ENCODE measurements at regions not wholly inside any gene's neighbourhood (a gene's known extent, or its start where the extent isn't known, plus 50 kb on each side); places are given as distances from the start of the nearest gene placed in this dataset.

DNA sequence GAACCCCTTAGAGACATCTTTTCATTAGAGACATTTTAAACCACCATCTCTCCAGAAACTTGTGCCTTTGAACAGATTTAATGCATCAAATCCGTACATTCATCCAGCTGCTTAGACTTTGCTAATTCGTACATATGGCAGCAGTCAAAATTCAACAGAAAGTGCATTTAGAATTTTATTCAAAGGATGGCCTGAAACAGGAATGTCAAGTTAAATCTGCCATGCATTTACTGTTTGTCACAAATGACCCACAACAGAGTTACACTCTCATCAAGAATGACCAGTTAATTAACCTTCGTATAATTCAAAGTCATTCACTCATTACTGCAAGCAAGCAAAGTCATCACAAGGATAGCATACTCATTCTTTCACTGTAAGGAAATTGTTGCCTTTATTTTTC lies 284.3 kb downstream of the SLC7A11 start:
- TF ChIP-seq, protein P1, sequence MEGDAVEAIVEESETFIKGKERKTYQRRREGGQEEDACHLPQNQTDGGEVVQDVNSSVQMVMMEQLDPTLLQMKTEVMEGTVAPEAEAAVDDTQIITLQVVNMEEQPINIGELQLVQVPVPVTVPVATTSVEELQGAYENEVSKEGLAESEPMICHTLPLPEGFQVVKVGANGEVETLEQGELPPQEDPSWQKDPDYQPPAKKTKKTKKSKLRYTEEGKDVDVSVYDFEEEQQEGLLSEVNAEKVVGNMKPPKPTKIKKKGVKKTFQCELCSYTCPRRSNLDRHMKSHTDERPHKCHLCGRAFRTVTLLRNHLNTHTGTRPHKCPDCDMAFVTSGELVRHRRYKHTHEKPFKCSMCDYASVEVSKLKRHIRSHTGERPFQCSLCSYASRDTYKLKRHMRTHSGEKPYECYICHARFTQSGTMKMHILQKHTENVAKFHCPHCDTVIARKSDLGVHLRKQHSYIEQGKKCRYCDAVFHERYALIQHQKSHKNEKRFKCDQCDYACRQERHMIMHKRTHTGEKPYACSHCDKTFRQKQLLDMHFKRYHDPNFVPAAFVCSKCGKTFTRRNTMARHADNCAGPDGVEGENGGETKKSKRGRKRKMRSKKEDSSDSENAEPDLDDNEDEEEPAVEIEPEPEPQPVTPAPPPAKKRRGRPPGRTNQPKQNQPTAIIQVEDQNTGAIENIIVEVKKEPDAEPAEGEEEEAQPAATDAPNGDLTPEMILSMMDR (IDR thresholded peaks at IDR 0.05; ENCODE audit: low read depth, low read length, missing input control) = no peak
- TF ChIP-seq FOXA1 (IDR thresholded peaks at IDR 0.05) (no peak), TAF1 (conservative IDR thresholded peaks at IDR 0.05) (no peak), GABPA (IDR thresholded peaks at IDR 0.05 in 1 of 2, conservative IDR thresholded peaks at IDR 0.05 in 1 of 2) (no peak), YY1 (IDR thresholded peaks at IDR 0.05) (no peak), REST (IDR thresholded peaks at IDR 0.05) (no peak), RAD21 (IDR thresholded peaks at IDR 0.05) (no peak), SP1 (IDR thresholded peaks at IDR 0.05) (no peak), JUND (IDR thresholded peaks at IDR 0.05) (no peak), EGR1 (IDR thresholded peaks at IDR 0.05; ENCODE audit: low read depth in 2 of 2) (no peak)
- TF ChIP-seq, protein P2, sequence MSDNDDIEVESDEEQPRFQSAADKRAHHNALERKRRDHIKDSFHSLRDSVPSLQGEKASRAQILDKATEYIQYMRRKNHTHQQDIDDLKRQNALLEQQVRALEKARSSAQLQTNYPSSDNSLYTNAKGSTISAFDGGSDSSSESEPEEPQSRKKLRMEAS (IDR thresholded peaks at IDR 0.05) = no peak
- TF ChIP-seq, protein P3, sequence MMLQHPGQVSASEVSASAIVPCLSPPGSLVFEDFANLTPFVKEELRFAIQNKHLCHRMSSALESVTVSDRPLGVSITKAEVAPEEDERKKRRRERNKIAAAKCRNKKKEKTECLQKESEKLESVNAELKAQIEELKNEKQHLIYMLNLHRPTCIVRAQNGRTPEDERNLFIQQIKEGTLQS (IDR thresholded peaks at IDR 0.05) = no peak
- TF ChIP-seq, protein P4, sequence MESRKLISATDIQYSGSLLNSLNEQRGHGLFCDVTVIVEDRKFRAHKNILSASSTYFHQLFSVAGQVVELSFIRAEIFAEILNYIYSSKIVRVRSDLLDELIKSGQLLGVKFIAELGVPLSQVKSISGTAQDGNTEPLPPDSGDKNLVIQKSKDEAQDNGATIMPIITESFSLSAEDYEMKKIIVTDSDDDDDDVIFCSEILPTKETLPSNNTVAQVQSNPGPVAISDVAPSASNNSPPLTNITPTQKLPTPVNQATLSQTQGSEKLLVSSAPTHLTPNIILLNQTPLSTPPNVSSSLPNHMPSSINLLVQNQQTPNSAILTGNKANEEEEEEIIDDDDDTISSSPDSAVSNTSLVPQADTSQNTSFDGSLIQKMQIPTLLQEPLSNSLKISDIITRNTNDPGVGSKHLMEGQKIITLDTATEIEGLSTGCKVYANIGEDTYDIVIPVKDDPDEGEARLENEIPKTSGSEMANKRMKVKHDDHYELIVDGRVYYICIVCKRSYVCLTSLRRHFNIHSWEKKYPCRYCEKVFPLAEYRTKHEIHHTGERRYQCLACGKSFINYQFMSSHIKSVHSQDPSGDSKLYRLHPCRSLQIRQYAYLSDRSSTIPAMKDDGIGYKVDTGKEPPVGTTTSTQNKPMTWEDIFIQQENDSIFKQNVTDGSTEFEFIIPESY (IDR thresholded peaks at IDR 0.05) = no peak

Measured in liver (tissue), 3 donors.